OCI-LY1 (cell line): ENCODE measurements at regions not wholly inside any gene's neighbourhood (a gene's known extent, or its start where the extent isn't known, plus 50 kb on each side); places are given as distances from the start of the nearest gene placed in this dataset.

Source experiments
- H2AFZ ChIP-seq: fragments of 200-600 bp; sonication (generic), shearing (Covaris generic); 2 replicates; pipeline ENCODE4 v1.6.0; 2014; ENCODE audit warnings: antibody characterized with exemption, mild to moderate bottlenecking, low read length
- H3F3A ChIP-seq: fragments of 200-600 bp; sonication (generic), shearing (Covaris generic); 2 replicates; pipeline ENCODE4 v1.6.0; 2014; ENCODE audit warnings: mild to moderate bottlenecking, antibody characterized with exemption, low read length, moderate library complexity; ENCODE audit not compliant: insufficient read depth
- H3K27ac ChIP-seq: fragments of 200-600 bp; sonication (generic); 2 replicates; pipeline ENCODE4 v1.5.1; 2014; ENCODE audit warnings: low read length, mixed run types, mild to moderate bottlenecking, low read depth; ENCODE audit not compliant: poor library complexity, severe bottlenecking
- H3K27me3 ChIP-seq: fragments of 200-600 bp; sonication (generic); 2 replicates; pipeline ENCODE4 v1.6.0; 2014; ENCODE audit warnings: antibody characterized with exemption, mild to moderate bottlenecking, low read length, moderate library complexity; ENCODE audit not compliant: insufficient read depth
- H3K36me3 ChIP-seq: fragments of 200-600 bp; sonication (generic); 2 replicates; pipeline ENCODE4 v1.6.1; 2014; ENCODE audit warnings: mild to moderate bottlenecking, antibody characterized with exemption, low read length, moderate library complexity, mixed read lengths; ENCODE audit not compliant: insufficient read depth
- H3K4me1 ChIP-seq: fragments of 200-600 bp; sonication (generic); 2 replicates; pipeline ENCODE4 v1.5.1; 2014; ENCODE audit warnings: mild to moderate bottlenecking, low read length, moderate library complexity; ENCODE audit not compliant: insufficient read depth, severe bottlenecking
- H3K4me2 ChIP-seq: fragments of 200-600 bp; sonication (generic), shearing (Covaris generic); 2 replicates; pipeline ENCODE4 v1.6.1; 2014; ENCODE audit warnings: low read length
- H3K4me3 ChIP-seq: fragments of 200-600 bp; sonication (generic); 2 replicates; pipeline ENCODE4 v1.5.1; 2014; ENCODE audit warnings: low read length, low read depth, mild to moderate bottlenecking, mixed read lengths; ENCODE audit not compliant: poor library complexity, severe bottlenecking
- H3K79me2 ChIP-seq: fragments of 200-600 bp; shearing (Covaris generic); 2 replicates; pipeline ENCODE4 v1.6.1; 2016; ENCODE audit warnings: mixed run types, low read length, mixed read lengths; ENCODE audit not compliant: insufficient read depth
- H3K9ac ChIP-seq: fragments of 200-600 bp; sonication (generic), shearing (Covaris generic); 2 replicates; pipeline ENCODE4 v1.6.1; 2014; ENCODE audit warnings: mild to moderate bottlenecking, low read length, mixed read lengths
- H3K9me2 ChIP-seq: fragments of 200-600 bp; sonication (generic), shearing (Covaris generic); 2 replicates; pipeline ENCODE4 v1.6.1; 2014; ENCODE audit warnings: low read depth, mild to moderate bottlenecking, low read length, mixed read lengths
- H3K9me3 ChIP-seq: fragments of 200-600 bp; shearing (Covaris generic); 2 replicates; pipeline ENCODE4 v1.6.1; 2014; ENCODE audit warnings: low read length, mixed read lengths
- H4K20me1 ChIP-seq: fragments of 200-600 bp; sonication (generic), shearing (Covaris generic); 2 replicates; pipeline ENCODE4 v1.6.0; 2016; ENCODE audit warnings: mild to moderate bottlenecking, low read length; ENCODE audit not compliant: insufficient read depth
- CTCF ChIP-seq: fragments of 200-600 bp; sonication (generic), shearing (Covaris generic); IDR thresholded peaks from 2 replicates; pipeline ENCODE4 v1.5.1; 2017; ENCODE audit warnings: mild to moderate bottlenecking, antibody characterized with exemption, low read length, moderate library complexity, mixed read lengths
- EZH2 ChIP-seq: fragments of 200-600 bp; sonication (generic), shearing (Covaris generic); IDR thresholded peaks from 2 replicates; pipeline ENCODE4 v1.8.0; 2017; ENCODE audit warnings: borderline replicate concordance, mixed run types, mild to moderate bottlenecking, antibody characterized with exemption, low read length, moderate library complexity, mixed read lengths

- H2AFZ ChIP-seq, result no peak overlapping the region
- peaks cover 3% of the 10 kb centered on the region for H3K4me1 ChIP-seq
- no peaks in the 10 kb centered on the region for H3K36me3 ChIP-seq
- no peak overlapping the region for H3K4me3 ChIP-seq
- H3F3A ChIP-seq, result no peaks in the 10 kb centered on the region
- no peak overlapping the region for H3K9ac ChIP-seq
- no peaks in the 10 kb centered on the region for H3K9me2 ChIP-seq
- H4K20me1 ChIP-seq, result no peaks in the 10 kb centered on the region
- H3K27me3 ChIP-seq, result no peaks in the 10 kb centered on the region
- H3K27ac ChIP-seq, result no peak overlapping the region
- H3K9me3 ChIP-seq, result no peaks in the 10 kb centered on the region
- H3K4me2 ChIP-seq, result no peak overlapping the region
- no peak for TF ChIP-seq CTCF
- no peak for TF ChIP-seq EZH2
- H3K79me2 ChIP-seq, result no peaks in the 10 kb centered on the region
Measured at GRCh38 chr5:155591273-155591672, 577.7 kb downstream of the KIF4B start.

GRCh38 chr5:155594270-155594669 lies 580.7 kb downstream of the KIF4B start:
- no peak overlapping the region for H2AFZ ChIP-seq
- TF ChIP-seq CTCF (no peak; the same call in 1 of the 2 replicates), EZH2 (no peak)

GRCh38 chr5:155595791-155596190 lies 582.2 kb downstream of the KIF4B start:
- TF ChIP-seq CTCF, result no peak
- TF ChIP-seq EZH2, result no peak
- Histone ChIP-seq H3K4me1 (no peaks in the 10 kb centered on the region), H4K20me1 (no peaks in the 10 kb centered on the region), H3K27ac (no peak overlapping the region), H3K79me2 (no peaks in the 10 kb centered on the region), H3K9me3 (no peaks in the 10 kb centered on the region), H2AFZ (no peak overlapping the region), H3K36me3 (no peaks in the 10 kb centered on the region), H3K27me3 (no peaks in the 10 kb centered on the region), H3K9me2 (no peaks in the 10 kb centered on the region), H3K4me2 (no peak overlapping the region), H3F3A (no peaks in the 10 kb centered on the region), H3K9ac (no peak overlapping the region), H3K4me3 (no peak overlapping the region)

More at GRCh38 chr5:155594270-155594669, 580.7 kb downstream of the KIF4B start:
- Histone ChIP-seq H3K9me2 (no peaks in the 10 kb centered on the region), H3K27me3 (no peaks in the 10 kb centered on the region), H3F3A (no peaks in the 10 kb centered on the region), H3K4me2 (no peak overlapping the region), H3K4me1 (no peaks in the 10 kb centered on the region), H4K20me1 (no peaks in the 10 kb centered on the region), H3K36me3 (no peaks in the 10 kb centered on the region), H3K79me2 (no peaks in the 10 kb centered on the region), H3K27ac (no peak overlapping the region), H3K4me3 (no peak overlapping the region), H3K9ac (no peak overlapping the region), H3K9me3 (no peaks in the 10 kb centered on the region)
